ENCODE measurements at regions not wholly inside any gene's neighbourhood (a gene's known extent, or its start where the extent isn't known, plus 50 kb on each side); places are given as distances from the start of the nearest gene placed in this dataset.
"Not testable (repeated sequence)": the region's sequence is repeated elsewhere in the genome, so short reads cannot be mapped to it uniquely, and the experiment has no call there.

DNA sequence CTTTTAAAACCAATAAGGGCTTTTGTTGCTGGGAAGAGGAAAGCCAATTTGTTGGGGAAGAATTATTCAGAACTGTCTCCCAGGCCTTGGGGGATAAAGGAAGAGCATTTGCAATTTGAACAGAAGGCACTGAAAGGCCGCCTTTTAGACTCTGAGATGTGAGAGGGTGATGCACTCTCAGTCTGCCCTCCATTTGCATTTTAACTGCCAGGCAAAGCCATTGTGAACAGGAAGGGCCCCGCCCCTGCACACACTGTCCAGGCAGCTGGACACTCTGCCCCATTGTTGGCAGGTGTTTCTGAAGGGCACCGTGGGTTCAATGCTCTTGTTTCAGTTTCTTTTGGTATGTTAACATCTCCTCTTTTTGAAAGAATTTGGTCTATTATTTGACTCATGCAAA, 169.5 kb upstream of the COPS8 start:
- no peak overlapping the region for H3K4me3 Mint-ChIP-seq
- TF ChIP-seq, protein P1, sequence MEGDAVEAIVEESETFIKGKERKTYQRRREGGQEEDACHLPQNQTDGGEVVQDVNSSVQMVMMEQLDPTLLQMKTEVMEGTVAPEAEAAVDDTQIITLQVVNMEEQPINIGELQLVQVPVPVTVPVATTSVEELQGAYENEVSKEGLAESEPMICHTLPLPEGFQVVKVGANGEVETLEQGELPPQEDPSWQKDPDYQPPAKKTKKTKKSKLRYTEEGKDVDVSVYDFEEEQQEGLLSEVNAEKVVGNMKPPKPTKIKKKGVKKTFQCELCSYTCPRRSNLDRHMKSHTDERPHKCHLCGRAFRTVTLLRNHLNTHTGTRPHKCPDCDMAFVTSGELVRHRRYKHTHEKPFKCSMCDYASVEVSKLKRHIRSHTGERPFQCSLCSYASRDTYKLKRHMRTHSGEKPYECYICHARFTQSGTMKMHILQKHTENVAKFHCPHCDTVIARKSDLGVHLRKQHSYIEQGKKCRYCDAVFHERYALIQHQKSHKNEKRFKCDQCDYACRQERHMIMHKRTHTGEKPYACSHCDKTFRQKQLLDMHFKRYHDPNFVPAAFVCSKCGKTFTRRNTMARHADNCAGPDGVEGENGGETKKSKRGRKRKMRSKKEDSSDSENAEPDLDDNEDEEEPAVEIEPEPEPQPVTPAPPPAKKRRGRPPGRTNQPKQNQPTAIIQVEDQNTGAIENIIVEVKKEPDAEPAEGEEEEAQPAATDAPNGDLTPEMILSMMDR (IDR thresholded peaks at IDR 0.05): no peak
- H3K27me3 Mint-ChIP-seq (ENCODE audit: insufficient read depth): peaks cover 24% of the 10 kb centered on the region
- no peaks in the 10 kb centered on the region for H3K9me3 Mint-ChIP-seq
- no peak overlapping the region for H3K27ac Mint-ChIP-seq
- H3K4me1 Mint-ChIP-seq (ENCODE audit: low read depth): no peaks in the 10 kb centered on the region
- no peaks in the 10 kb centered on the region for H3K36me3 Mint-ChIP-seq (ENCODE audit: low read depth)
- DNase-seq: no peak

DNA sequence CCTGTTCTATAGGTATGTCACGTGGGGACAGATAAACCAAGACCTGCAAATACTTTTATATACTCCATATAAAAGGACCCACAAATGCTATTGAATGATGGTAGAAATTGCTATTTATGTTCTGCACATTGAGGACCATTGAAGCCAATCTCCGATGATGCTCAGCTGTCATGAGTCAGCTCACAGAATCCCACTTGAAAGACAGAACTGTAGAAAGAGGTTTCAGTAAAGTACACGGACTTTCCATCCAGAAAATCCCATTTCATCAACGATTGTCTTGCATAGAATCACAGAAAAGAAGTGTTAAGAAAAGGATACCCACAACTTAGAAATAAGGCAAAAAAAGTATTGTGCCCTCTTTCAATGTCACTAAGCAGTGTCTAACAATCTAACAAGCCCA, 169.0 kb upstream of the COPS8 start:
- peaks cover 21% of the 10 kb centered on the region for H3K27me3 Mint-ChIP-seq (ENCODE audit: insufficient read depth)
- H3K27ac Mint-ChIP-seq: no peak overlapping the region
- H3K36me3 Mint-ChIP-seq (ENCODE audit: low read depth): no peaks in the 10 kb centered on the region
- TF ChIP-seq, protein P1 (IDR thresholded peaks at IDR 0.05): no peak
- H3K9me3 Mint-ChIP-seq: no peaks in the 10 kb centered on the region
- DNase-seq: no peak
- no peaks in the 10 kb centered on the region for H3K4me1 Mint-ChIP-seq (ENCODE audit: low read depth)
- no peak overlapping the region for H3K4me3 Mint-ChIP-seq

DNA sequence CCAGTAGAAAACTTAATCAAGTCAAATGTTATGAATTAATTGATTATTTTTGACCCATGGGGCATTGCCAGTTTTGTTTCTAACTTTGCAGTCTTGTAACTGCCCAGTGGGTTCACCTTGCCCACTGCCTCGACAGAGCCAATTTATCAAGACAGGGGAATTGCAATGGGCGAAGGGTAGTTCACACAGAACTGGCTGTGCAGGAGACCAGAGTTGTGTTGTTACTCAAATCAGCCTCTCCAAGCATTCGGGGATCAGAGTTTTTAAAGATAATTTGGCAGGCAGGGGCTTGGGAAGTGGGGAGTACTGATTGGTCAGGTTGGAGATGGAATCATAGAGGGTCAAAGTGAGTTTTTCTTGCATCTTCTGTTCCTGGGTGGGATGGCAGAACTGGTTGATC, 168.5 kb upstream of the COPS8 start:
- no peak overlapping the region for H3K27ac Mint-ChIP-seq
- H3K36me3 Mint-ChIP-seq (ENCODE audit: low read depth): no peaks in the 10 kb centered on the region
- no peak overlapping the region for H3K4me3 Mint-ChIP-seq
- H3K9me3 Mint-ChIP-seq: no peaks in the 10 kb centered on the region
- TF ChIP-seq, protein P1 (IDR thresholded peaks at IDR 0.05): no peak
- no peaks in the 10 kb centered on the region for H3K4me1 Mint-ChIP-seq (ENCODE audit: low read depth)
- no peak for DNase-seq
- peaks cover 19% of the 10 kb centered on the region for H3K27me3 Mint-ChIP-seq (ENCODE audit: insufficient read depth)

DNA sequence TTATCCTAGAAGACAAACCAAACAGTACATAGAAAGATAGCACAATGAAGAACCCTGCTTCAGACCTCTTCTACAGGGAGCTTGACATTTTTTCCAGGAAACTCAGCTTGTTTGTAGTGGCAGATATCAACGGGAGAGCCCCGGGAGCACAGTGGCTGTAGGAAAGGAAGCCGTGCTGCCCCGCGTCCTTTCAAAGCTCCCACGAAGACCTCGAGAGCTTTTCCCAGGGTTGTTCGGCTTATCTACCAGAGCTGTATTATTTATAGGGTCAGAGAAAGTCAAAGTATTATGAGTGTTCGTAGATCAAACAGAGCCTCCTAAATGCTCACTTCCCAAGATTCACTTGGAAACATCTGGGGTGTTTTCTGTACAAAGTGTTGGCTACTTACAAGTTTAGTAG, 167.1 kb upstream of the COPS8 start:
- Mint-ChIP-seq H3K4me1 (ENCODE audit: low read depth) (no peaks in the 10 kb centered on the region), H3K27me3 (ENCODE audit: insufficient read depth) (peaks cover 19% of the 10 kb centered on the region), H3K4me3 (no peak overlapping the region), H3K36me3 (ENCODE audit: low read depth) (no peaks in the 10 kb centered on the region), H3K27ac (no peak overlapping the region), H3K9me3 (no peaks in the 10 kb centered on the region)
- TF ChIP-seq, protein P1 (IDR thresholded peaks at IDR 0.05): no peak
- DNase-seq: no peak

DNA sequence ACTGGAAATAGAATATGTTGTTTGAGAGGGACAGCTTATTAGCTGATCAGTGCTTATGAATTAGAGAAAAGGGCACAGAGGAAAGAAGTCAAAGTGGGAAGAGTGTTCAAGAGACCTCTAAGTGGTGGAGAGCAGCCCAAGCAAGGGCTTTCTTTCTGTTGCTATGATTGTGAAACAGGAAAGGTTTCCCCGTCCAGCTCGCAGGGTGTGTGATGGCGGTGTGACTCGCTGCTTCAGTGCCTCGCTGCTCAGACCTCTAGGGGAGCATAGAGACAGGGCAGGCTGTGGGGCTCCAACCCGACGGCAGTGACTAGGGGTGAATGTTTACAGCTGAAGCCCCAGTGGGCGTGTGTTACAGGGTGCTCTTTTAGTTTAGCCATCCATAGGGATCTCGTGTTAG, 166.5 kb upstream of the COPS8 start:
- TF ChIP-seq, protein P1 (IDR thresholded peaks at IDR 0.05): no peak
- H3K27me3 Mint-ChIP-seq (ENCODE audit: insufficient read depth): peaks cover 21% of the 10 kb centered on the region
- H3K27ac Mint-ChIP-seq: no peak overlapping the region

DNA sequence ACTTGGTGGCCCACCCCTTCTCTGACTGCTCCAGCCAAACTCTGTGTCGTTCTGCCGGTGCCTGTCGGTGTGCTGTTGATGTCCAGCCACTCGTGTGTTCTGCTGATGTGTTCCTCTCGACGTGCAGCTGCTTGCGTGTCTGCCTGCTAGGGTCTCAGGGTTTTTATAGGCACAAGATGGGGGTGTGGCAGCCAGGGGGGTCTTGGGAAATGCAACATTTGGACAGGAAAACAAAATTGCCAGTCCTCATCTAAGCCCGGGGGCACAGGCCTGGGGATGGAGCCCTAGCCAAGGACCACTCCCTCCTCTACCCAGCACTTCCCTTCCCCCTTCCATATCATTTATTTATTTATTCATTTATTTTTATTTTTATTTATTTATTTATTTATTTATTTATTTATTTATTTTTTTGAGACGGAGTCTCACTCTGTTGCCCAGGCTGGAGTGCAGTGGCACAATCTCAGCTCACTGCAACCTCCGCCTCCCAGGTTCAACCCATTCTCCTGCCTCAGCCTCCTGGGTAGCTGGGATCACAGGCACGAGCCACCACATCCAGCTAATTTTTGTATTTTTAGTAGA, 165.8 kb upstream of the COPS8 start:
- H3K4me1 Mint-ChIP-seq (ENCODE audit: low read depth); H3K9me3 Mint-ChIP-seq; H3K36me3 Mint-ChIP-seq (ENCODE audit: low read depth); H3K4me3 Mint-ChIP-seq; DNase-seq; H3K27ac Mint-ChIP-seq: not testable (repeated sequence)
- peaks cover 26% of the 10 kb centered on the region for H3K27me3 Mint-ChIP-seq (ENCODE audit: insufficient read depth)

More for the DNA sequence above, 166.5 kb upstream of the COPS8 start:
- Mint-ChIP-seq H3K9me3 (no peaks in the 10 kb centered on the region), H3K36me3 (ENCODE audit: low read depth) (no peaks in the 10 kb centered on the region), H3K4me3 (no peak overlapping the region), H3K4me1 (ENCODE audit: low read depth) (no peaks in the 10 kb centered on the region)
- DNase-seq: no peak

Data from HFFc6 (cell line).